ENCODE measurements at regions not wholly inside any gene's neighbourhood (a gene's known extent, or its start where the extent isn't known, plus 50 kb on each side); places are given as distances from the start of the nearest gene placed in this dataset.

- Histone ChIP-seq H3K4me1 (ENCODE audit: insufficient read depth, low read length) (no peaks in the 10 kb centered on the region), H3K4me3 (ENCODE audit: low read length) (no peak overlapping the region), H3K9me3 (ENCODE audit: low read depth, low read length) (no peaks in the 10 kb centered on the region), H3K27me3 (ENCODE audit: insufficient read depth, low read length) (peaks cover 10% of the 10 kb centered on the region)
Measured at GRCh38 chr12:98374007-98374406, 141.4 kb upstream of the TMPO start.

- Histone ChIP-seq H3K4me3 (ENCODE audit: low read length) (no peak overlapping the region), H3K4me1 (ENCODE audit: insufficient read depth, low read length) (no peaks in the 10 kb centered on the region)
Measured at GRCh38 chr12:98379106-98379505, 136.3 kb upstream of the TMPO start.

GRCh38 chr12:98385641-98386040, 129.7 kb upstream of the TMPO start:
- no peaks in the 10 kb centered on the region for H3K4me1 ChIP-seq (ENCODE audit: insufficient read depth, low read length)

More at GRCh38 chr12:98379106-98379505, 136.3 kb upstream of the TMPO start:
- H3K27me3 ChIP-seq (ENCODE audit: insufficient read depth, low read length), result peaks cover 4% of the 10 kb centered on the region
- no peaks in the 10 kb centered on the region for H3K9me3 ChIP-seq (ENCODE audit: low read depth, low read length)

GRCh38 chr12:98387444-98387843, 127.9 kb upstream of the TMPO start:
- Histone ChIP-seq H3K4me3 (ENCODE audit: low read length) (no peak overlapping the region), H3K27me3 (ENCODE audit: insufficient read depth, low read length) (peaks cover 3% of the 10 kb centered on the region), H3K9me3 (ENCODE audit: low read depth, low read length) (no peaks in the 10 kb centered on the region), H3K4me1 (ENCODE audit: insufficient read depth, low read length) (no peaks in the 10 kb centered on the region)

More at GRCh38 chr12:98385641-98386040, 129.7 kb upstream of the TMPO start:
- H3K27me3 ChIP-seq (ENCODE audit: insufficient read depth, low read length), result peaks cover 3% of the 10 kb centered on the region
- no peaks in the 10 kb centered on the region for H3K9me3 ChIP-seq (ENCODE audit: low read depth, low read length)
- H3K4me3 ChIP-seq (ENCODE audit: low read length), result no peak overlapping the region

- H3K27me3 ChIP-seq (ENCODE audit: insufficient read depth, low read length), result peaks cover 3% of the 10 kb centered on the region
- H3K9me3 ChIP-seq (ENCODE audit: low read depth, low read length), result no peaks in the 10 kb centered on the region
- H3K4me3 ChIP-seq (ENCODE audit: low read length), result no peak overlapping the region
- H3K4me1 ChIP-seq (ENCODE audit: insufficient read depth, low read length), result no peaks in the 10 kb centered on the region
Measured at GRCh38 chr12:98388126-98388525, 127.3 kb upstream of the TMPO start.

- H3K27me3 ChIP-seq (ENCODE audit: insufficient read depth, low read length), result peaks cover 3% of the 10 kb centered on the region
- no peaks in the 10 kb centered on the region for H3K4me1 ChIP-seq (ENCODE audit: insufficient read depth, low read length)
- H3K9me3 ChIP-seq (ENCODE audit: low read depth, low read length), result no peaks in the 10 kb centered on the region
Measured at GRCh38 chr12:98389593-98389992, 125.8 kb upstream of the TMPO start.

GRCh38 chr12:98397323-98398105, 117.9 kb upstream of the TMPO start:
- H3K9me3 ChIP-seq (ENCODE audit: low read depth, low read length), result no peaks in the 10 kb centered on the region
- peak overlapping the region; percentile 1 for H3K4me3 ChIP-seq (ENCODE audit: low read length)
- peaks cover 31% of the 10 kb centered on the region for H3K4me1 ChIP-seq (ENCODE audit: insufficient read depth, low read length)
- H3K27me3 ChIP-seq (ENCODE audit: insufficient read depth, low read length), result no peaks in the 10 kb centered on the region

More at GRCh38 chr12:98389593-98389992, 125.8 kb upstream of the TMPO start:
- no peak overlapping the region for H3K4me3 ChIP-seq (ENCODE audit: low read length)

- no peaks in the 10 kb centered on the region for H3K27me3 ChIP-seq (ENCODE audit: insufficient read depth, low read length)
- H3K4me1 ChIP-seq (ENCODE audit: insufficient read depth, low read length), result peaks cover 36% of the 10 kb centered on the region
- H3K9me3 ChIP-seq (ENCODE audit: low read depth, low read length), result no peaks in the 10 kb centered on the region
- H3K4me3 ChIP-seq (ENCODE audit: low read length), result no peak overlapping the region
Measured at GRCh38 chr12:98399532-98399931, 115.9 kb upstream of the TMPO start.

GRCh38 chr12:98401427-98401826, 114.0 kb upstream of the TMPO start:
- Histone ChIP-seq H3K9me3 (ENCODE audit: low read depth, low read length) (no peaks in the 10 kb centered on the region), H3K4me1 (ENCODE audit: insufficient read depth, low read length) (peaks cover 36% of the 10 kb centered on the region), H3K4me3 (ENCODE audit: low read length) (no peak overlapping the region), H3K27me3 (ENCODE audit: insufficient read depth, low read length) (no peaks in the 10 kb centered on the region)

GRCh38 chr12:98402091-98402490, 113.3 kb upstream of the TMPO start:
- Histone ChIP-seq H3K27me3 (ENCODE audit: insufficient read depth, low read length) (no peaks in the 10 kb centered on the region), H3K4me1 (ENCODE audit: insufficient read depth, low read length) (peaks cover 34% of the 10 kb centered on the region), H3K9me3 (ENCODE audit: low read depth, low read length) (no peaks in the 10 kb centered on the region), H3K4me3 (ENCODE audit: low read length) (no peak overlapping the region)

GRCh38 chr12:98402671-98403070, 112.7 kb upstream of the TMPO start:
- H3K9me3 ChIP-seq (ENCODE audit: low read depth, low read length), result no peaks in the 10 kb centered on the region

GRCh38 chr12:98403385-98403784, 112.0 kb upstream of the TMPO start:
- Histone ChIP-seq H3K27me3 (ENCODE audit: insufficient read depth, low read length) (no peaks in the 10 kb centered on the region), H3K9me3 (ENCODE audit: low read depth, low read length) (no peaks in the 10 kb centered on the region), H3K4me3 (ENCODE audit: low read length) (no peak overlapping the region), H3K4me1 (ENCODE audit: insufficient read depth, low read length) (peaks cover 35% of the 10 kb centered on the region)

More at GRCh38 chr12:98402671-98403070, 112.7 kb upstream of the TMPO start:
- Histone ChIP-seq H3K4me3 (ENCODE audit: low read length) (no peak overlapping the region), H3K4me1 (ENCODE audit: insufficient read depth, low read length) (peaks cover 31% of the 10 kb centered on the region), H3K27me3 (ENCODE audit: insufficient read depth, low read length) (no peaks in the 10 kb centered on the region)

GRCh38 chr12:98403936-98404335, 111.5 kb upstream of the TMPO start:
- no peak overlapping the region for H3K4me3 ChIP-seq (ENCODE audit: low read length)
- no peaks in the 10 kb centered on the region for H3K27me3 ChIP-seq (ENCODE audit: insufficient read depth, low read length)
- H3K9me3 ChIP-seq (ENCODE audit: low read depth, low read length), result no peaks in the 10 kb centered on the region
- H3K4me1 ChIP-seq (ENCODE audit: insufficient read depth, low read length), result peaks cover 36% of the 10 kb centered on the region

GRCh38 chr12:98405805-98406366, 109.5 kb upstream of the TMPO start:
- Histone ChIP-seq H3K9me3 (ENCODE audit: low read depth, low read length) (no peaks in the 10 kb centered on the region), H3K4me1 (ENCODE audit: insufficient read depth, low read length) (peaks cover 30% of the 10 kb centered on the region), H3K4me3 (ENCODE audit: low read length) (no peak overlapping the region), H3K27me3 (ENCODE audit: insufficient read depth, low read length) (no peaks in the 10 kb centered on the region)

- Histone ChIP-seq H3K4me1 (ENCODE audit: insufficient read depth, low read length) (peaks cover 26% of the 10 kb centered on the region), H3K9me3 (ENCODE audit: low read depth, low read length) (no peaks in the 10 kb centered on the region), H3K27me3 (ENCODE audit: insufficient read depth, low read length) (no peaks in the 10 kb centered on the region), H3K4me3 (ENCODE audit: low read length) (no peak overlapping the region)
Measured at GRCh38 chr12:98406378-98406777, 109.0 kb upstream of the TMPO start.

GRCh38 chr12:98408681-98409080, 106.7 kb upstream of the TMPO start:
- no peaks in the 10 kb centered on the region for H3K27me3 ChIP-seq (ENCODE audit: insufficient read depth, low read length)
- H3K4me3 ChIP-seq (ENCODE audit: low read length), result no peak overlapping the region
- H3K4me1 ChIP-seq (ENCODE audit: insufficient read depth, low read length), result peaks cover 22% of the 10 kb centered on the region
- no peaks in the 10 kb centered on the region for H3K9me3 ChIP-seq (ENCODE audit: low read depth, low read length)

Data from mononuclear cell (primary cell).